H1 (cell line): ENCODE measurements at regions not wholly inside any gene's neighbourhood (a gene's known extent, or its start where the extent isn't known, plus 50 kb on each side); places are given as distances from the start of the nearest gene placed in this dataset.

Source experiments
- CHD1 ChIP-seq: IDR thresholded peaks from 2 replicates; pipeline ENCODE4 v1.6.1; 2012; ENCODE audit warnings: low read depth, low read length, improper control_type of control experiment
- CHD2 ChIP-seq: IDR thresholded peaks from 2 replicates; pipeline ENCODE4 v1.6.1; 2012; ENCODE audit warnings: low read length, improper control_type of control experiment
- CTCF ChIP-seq, 3 experiments: IDR thresholded peaks; 1 replicate in 2 of 3; 2 replicates in 1 of 3; pipeline versions ENCODE4 v1.5.1 to v1.6.1; 2011; ENCODE audit warnings: low read length in 3 of 3, mild to moderate bottlenecking in 3 of 3, inconsistent platforms in 2 of 3, low read depth in 1 of 3, moderate library complexity in 1 of 3; ENCODE audit not compliant: insufficient read depth in 1 of 3; ENCODE audit errors: control extremely low read depth in 1 of 3
- EZH2 ChIP-seq: fragments of 200-600 bp; sonication (generic); IDR thresholded peaks from 2 replicates; pipeline ENCODE4 v1.7.1; 2012; ENCODE audit warnings: low read depth, mild to moderate bottlenecking, moderate library complexity, low read length, inconsistent platforms; ENCODE audit not compliant: severe bottlenecking
- FOSL1 ChIP-seq: IDR thresholded peaks from 2 replicates; pipeline ENCODE4 v1.6.1; 2011; ENCODE audit warnings: mild to moderate bottlenecking, low read depth, low read length, moderate library complexity; ENCODE audit not compliant: insufficient read depth
- MAFK ChIP-seq: IDR thresholded peaks from 2 replicates; pipeline ENCODE4 v1.6.1; 2012; ENCODE audit warnings: low read depth, mild to moderate bottlenecking, improper control_type of control experiment, low read length
- RAD21 ChIP-seq, 2 experiments: IDR thresholded peaks in 1 of 2; conservative IDR thresholded peaks in 1 of 2; 2 replicates each; pipeline ENCODE4 v1.6.1; 2011; ENCODE audit warnings: low read depth in 2 of 2, low read length in 2 of 2, improper control_type of control experiment in 1 of 2, inconsistent platforms in 1 of 2, mild to moderate bottlenecking in 1 of 2, moderate library complexity in 1 of 2
- SRF ChIP-seq: IDR thresholded peaks from 2 replicates; pipeline ENCODE4 v1.6.1; 2011; ENCODE audit warnings: mild to moderate bottlenecking, low read depth, low read length, moderate library complexity

- no peak for TF ChIP-seq EZH2
- no peak for TF ChIP-seq FOSL1
- TF ChIP-seq CTCF (IDR thresholded peaks at IDR 0.05; ENCODE audit: control extremely low read depth in 1 of 3, insufficient read depth in 1 of 3, low read depth in 1 of 3, low read length in 3 of 3): no peak
- no peak for TF ChIP-seq CHD1
- TF ChIP-seq MAFK: no peak
- no peak for TF ChIP-seq SRF
- TF ChIP-seq CHD2: no peak
- no peak for TF ChIP-seq RAD21 (IDR thresholded peaks at IDR 0.05 in 1 of 2, conservative IDR thresholded peaks at IDR 0.05 in 1 of 2; ENCODE audit: low read depth in 2 of 2, low read length in 2 of 2)
These were observed 64.7 kb upstream of the RPL34 start for GRCh38 chr4:108555701-108556100.
